ENCODE measurements at regions not wholly inside any gene's neighbourhood (a gene's known extent, or its start where the extent isn't known, plus 50 kb on each side); places are given as distances from the start of the nearest gene placed in this dataset.

- TF ChIP-seq, protein P1, sequence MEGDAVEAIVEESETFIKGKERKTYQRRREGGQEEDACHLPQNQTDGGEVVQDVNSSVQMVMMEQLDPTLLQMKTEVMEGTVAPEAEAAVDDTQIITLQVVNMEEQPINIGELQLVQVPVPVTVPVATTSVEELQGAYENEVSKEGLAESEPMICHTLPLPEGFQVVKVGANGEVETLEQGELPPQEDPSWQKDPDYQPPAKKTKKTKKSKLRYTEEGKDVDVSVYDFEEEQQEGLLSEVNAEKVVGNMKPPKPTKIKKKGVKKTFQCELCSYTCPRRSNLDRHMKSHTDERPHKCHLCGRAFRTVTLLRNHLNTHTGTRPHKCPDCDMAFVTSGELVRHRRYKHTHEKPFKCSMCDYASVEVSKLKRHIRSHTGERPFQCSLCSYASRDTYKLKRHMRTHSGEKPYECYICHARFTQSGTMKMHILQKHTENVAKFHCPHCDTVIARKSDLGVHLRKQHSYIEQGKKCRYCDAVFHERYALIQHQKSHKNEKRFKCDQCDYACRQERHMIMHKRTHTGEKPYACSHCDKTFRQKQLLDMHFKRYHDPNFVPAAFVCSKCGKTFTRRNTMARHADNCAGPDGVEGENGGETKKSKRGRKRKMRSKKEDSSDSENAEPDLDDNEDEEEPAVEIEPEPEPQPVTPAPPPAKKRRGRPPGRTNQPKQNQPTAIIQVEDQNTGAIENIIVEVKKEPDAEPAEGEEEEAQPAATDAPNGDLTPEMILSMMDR (conservative IDR thresholded peaks at IDR 0.05; ENCODE audit: low read depth, low read length) = no peak
- no peak for TF ChIP-seq EZH2 (IDR thresholded peaks at IDR 0.05; ENCODE audit: borderline replicate concordance, low read depth, low read length, poor library complexity, severe bottlenecking)
Observed at GRCh38 chr2:129810521-129810920, 168.9 kb upstream of the RAB6C start.

Data from A673 (cell line).